ENCODE measurements at regions not wholly inside any gene's neighbourhood (a gene's known extent, or its start where the extent isn't known, plus 50 kb on each side); places are given as distances from the start of the nearest gene placed in this dataset.

- no peak for DNase-seq (ENCODE audit: low read depth, low spot score)
Measured at GRCh38 chr4:83860200-83860599, 324.3 kb downstream of the GPAT3 start.

- no peak for DNase-seq (ENCODE audit: low read depth, low spot score)
Measured at GRCh38 chr4:83858131-83858530, 322.2 kb downstream of the GPAT3 start.

GRCh38 chr4:83855044-83855443 is 319.1 kb downstream of the GPAT3 start:
- DNase-seq (ENCODE audit: low read depth, low spot score) = no peak

GRCh38 chr4:83852085-83852451 is 316.2 kb downstream of the GPAT3 start:
- no peak for DNase-seq (ENCODE audit: low read depth, low spot score)

GRCh38 chr4:83851261-83852084 is 315.6 kb downstream of the GPAT3 start:
- peak; percentile 74 for DNase-seq (ENCODE audit: low read depth, low spot score)

- no peak for DNase-seq (ENCODE audit: low read depth, low spot score)
Measured at GRCh38 chr4:83850435-83850834, 314.5 kb downstream of the GPAT3 start.

- DNase-seq (ENCODE audit: low read depth, low spot score) = no peak
Measured at GRCh38 chr4:83846193-83846830, 310.4 kb downstream of the GPAT3 start.

- DNase-seq (ENCODE audit: low read depth, low spot score) = no peak
Measured at GRCh38 chr4:83839615-83840014, 303.7 kb downstream of the GPAT3 start.

GRCh38 chr4:83837614-83838308 is 301.9 kb downstream of the GPAT3 start:
- no peak for DNase-seq (ENCODE audit: low read depth, low spot score)

GRCh38 chr4:83833920-83834319 is 298.0 kb downstream of the GPAT3 start:
- no peak for DNase-seq (ENCODE audit: low read depth, low spot score)

GRCh38 chr4:83832110-83832825 is 296.4 kb downstream of the GPAT3 start:
- no peak for DNase-seq (ENCODE audit: low read depth, low spot score)

GRCh38 chr4:83831588-83831987 is 295.7 kb downstream of the GPAT3 start:
- DNase-seq (ENCODE audit: low read depth, low spot score) = no peak

- no peak for DNase-seq (ENCODE audit: low read depth, low spot score)
Measured at GRCh38 chr4:83830138-83830888, 294.4 kb downstream of the GPAT3 start.

GRCh38 chr4:83828601-83829000 is 292.7 kb downstream of the GPAT3 start:
- DNase-seq (ENCODE audit: low read depth, low spot score) = no peak

GRCh38 chr4:83821493-83821892 is 285.6 kb downstream of the GPAT3 start:
- no peak for DNase-seq (ENCODE audit: low read depth, low spot score)

- DNase-seq (ENCODE audit: low read depth, low spot score) = no peak
Measured at GRCh38 chr4:83819582-83819981, 283.7 kb downstream of the GPAT3 start.

- no peak for DNase-seq (ENCODE audit: low read depth, low spot score)
Measured at GRCh38 chr4:83810428-83810827, 274.5 kb downstream of the GPAT3 start.

- DNase-seq (ENCODE audit: low read depth, low spot score) = no peak
Measured at GRCh38 chr4:83809581-83809980, 273.7 kb downstream of the GPAT3 start.

- no peak for DNase-seq (ENCODE audit: low read depth, low spot score)
Measured at GRCh38 chr4:83793481-83793880, 257.6 kb downstream of the GPAT3 start.

- no peak for DNase-seq (ENCODE audit: low read depth, low spot score)
Measured at GRCh38 chr4:83785891-83786290, 250.0 kb downstream of the GPAT3 start.

- no peak for DNase-seq (ENCODE audit: low read depth, low spot score)
Measured at GRCh38 chr4:83783215-83783614, 247.3 kb downstream of the GPAT3 start.

All from brain pericyte (primary cell).